ENCODE measurements at regions not wholly inside any gene's neighbourhood (a gene's known extent, or its start where the extent isn't known, plus 50 kb on each side); places are given as distances from the start of the nearest gene placed in this dataset.

- no peak for DNase-seq
Observed at GRCh38 chr2:234691968-234692955, 195.4 kb upstream of the ARL4C start.

- no peak for DNase-seq
Observed at GRCh38 chr2:234691214-234691575, 194.3 kb upstream of the ARL4C start.

- no peak for DNase-seq
Observed at GRCh38 chr2:234690569-234691213, 193.8 kb upstream of the ARL4C start.

- no peak for DNase-seq
Observed at GRCh38 chr2:234689911-234690379, 193.1 kb upstream of the ARL4C start.

GRCh38 chr2:234687718-234688475, 191.0 kb upstream of the ARL4C start:
- DNase-seq: no peak

- no peak for DNase-seq
Observed at GRCh38 chr2:234686088-234686890, 189.4 kb upstream of the ARL4C start.

- no peak for DNase-seq
Observed at GRCh38 chr2:234684466-234684865, 187.6 kb upstream of the ARL4C start.

- no peak for DNase-seq
Observed at GRCh38 chr2:234683950-234684349, 187.1 kb upstream of the ARL4C start.

- no peak for DNase-seq
Observed at GRCh38 chr2:234682492-234683228, 185.8 kb upstream of the ARL4C start.

GRCh38 chr2:234680688-234681619, 184.1 kb upstream of the ARL4C start:
- DNase-seq: no peak

GRCh38 chr2:234679741-234680687, 183.1 kb upstream of the ARL4C start:
- DNase-seq: no peak

GRCh38 chr2:234679301-234679740, 182.4 kb upstream of the ARL4C start:
- DNase-seq: no peak

GRCh38 chr2:234678711-234679110, 181.8 kb upstream of the ARL4C start:
- DNase-seq: no peak

GRCh38 chr2:234677758-234678538, 181.1 kb upstream of the ARL4C start:
- no peak for DNase-seq

GRCh38 chr2:234676783-234677450, 180.0 kb upstream of the ARL4C start:
- no peak for DNase-seq

- no peak for DNase-seq
Observed at GRCh38 chr2:234676109-234676782, 179.4 kb upstream of the ARL4C start.

- no peak for DNase-seq
Observed at GRCh38 chr2:234674781-234675201, 177.9 kb upstream of the ARL4C start.

Measured in T-helper 1 cell (primary cell).